ENCODE measurements at regions not wholly inside any gene's neighbourhood (a gene's known extent, or its start where the extent isn't known, plus 50 kb on each side); places are given as distances from the start of the nearest gene placed in this dataset.

DNA sequence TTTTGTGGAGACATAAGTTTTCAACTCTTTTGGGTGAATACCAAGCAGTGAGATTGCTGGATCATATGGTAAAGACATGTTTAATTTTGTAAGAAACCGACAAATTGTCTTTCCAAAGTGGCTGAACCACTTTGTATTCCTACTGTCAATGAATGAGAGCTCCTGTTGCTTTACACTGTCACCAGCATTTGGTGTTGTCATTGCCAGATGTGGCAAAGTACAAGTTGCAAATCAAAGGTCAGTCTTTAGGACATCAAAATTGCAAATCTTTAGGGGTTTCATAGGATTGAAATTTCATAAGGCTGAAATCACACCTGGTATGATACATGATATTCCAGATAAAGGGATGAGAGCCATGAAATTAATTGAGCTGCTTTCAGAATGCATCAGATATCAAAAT is 67.7 kb upstream of the ELOVL6 start:
- DNase-seq (ENCODE audit: low read depth, low spot score) (no peak), ATAC-seq (no peak)
- CTCF ChIA-PET = no interaction called here
- no peak overlapping the region for H3K4me3 ChIP-seq (ENCODE audit: low read depth in 2 of 2, low read length in 2 of 2)
- no peaks in the 10 kb centered on the region for H3K9me3 ChIP-seq (ENCODE audit: control insufficient read depth, insufficient read depth, low read depth, low read length)
- H3K36me3 ChIP-seq (ENCODE audit: control insufficient read depth, insufficient read depth, low read length) = no peaks in the 10 kb centered on the region
- TF ChIP-seq, protein P1, sequence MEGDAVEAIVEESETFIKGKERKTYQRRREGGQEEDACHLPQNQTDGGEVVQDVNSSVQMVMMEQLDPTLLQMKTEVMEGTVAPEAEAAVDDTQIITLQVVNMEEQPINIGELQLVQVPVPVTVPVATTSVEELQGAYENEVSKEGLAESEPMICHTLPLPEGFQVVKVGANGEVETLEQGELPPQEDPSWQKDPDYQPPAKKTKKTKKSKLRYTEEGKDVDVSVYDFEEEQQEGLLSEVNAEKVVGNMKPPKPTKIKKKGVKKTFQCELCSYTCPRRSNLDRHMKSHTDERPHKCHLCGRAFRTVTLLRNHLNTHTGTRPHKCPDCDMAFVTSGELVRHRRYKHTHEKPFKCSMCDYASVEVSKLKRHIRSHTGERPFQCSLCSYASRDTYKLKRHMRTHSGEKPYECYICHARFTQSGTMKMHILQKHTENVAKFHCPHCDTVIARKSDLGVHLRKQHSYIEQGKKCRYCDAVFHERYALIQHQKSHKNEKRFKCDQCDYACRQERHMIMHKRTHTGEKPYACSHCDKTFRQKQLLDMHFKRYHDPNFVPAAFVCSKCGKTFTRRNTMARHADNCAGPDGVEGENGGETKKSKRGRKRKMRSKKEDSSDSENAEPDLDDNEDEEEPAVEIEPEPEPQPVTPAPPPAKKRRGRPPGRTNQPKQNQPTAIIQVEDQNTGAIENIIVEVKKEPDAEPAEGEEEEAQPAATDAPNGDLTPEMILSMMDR (IDR thresholded peaks at IDR 0.05) = no peak
- no peak for TF ChIP-seq POLR2AphosphoS5 (IDR thresholded peaks at IDR 0.05; ENCODE audit: low read depth, low read length)
- TF ChIP-seq, protein P2, sequence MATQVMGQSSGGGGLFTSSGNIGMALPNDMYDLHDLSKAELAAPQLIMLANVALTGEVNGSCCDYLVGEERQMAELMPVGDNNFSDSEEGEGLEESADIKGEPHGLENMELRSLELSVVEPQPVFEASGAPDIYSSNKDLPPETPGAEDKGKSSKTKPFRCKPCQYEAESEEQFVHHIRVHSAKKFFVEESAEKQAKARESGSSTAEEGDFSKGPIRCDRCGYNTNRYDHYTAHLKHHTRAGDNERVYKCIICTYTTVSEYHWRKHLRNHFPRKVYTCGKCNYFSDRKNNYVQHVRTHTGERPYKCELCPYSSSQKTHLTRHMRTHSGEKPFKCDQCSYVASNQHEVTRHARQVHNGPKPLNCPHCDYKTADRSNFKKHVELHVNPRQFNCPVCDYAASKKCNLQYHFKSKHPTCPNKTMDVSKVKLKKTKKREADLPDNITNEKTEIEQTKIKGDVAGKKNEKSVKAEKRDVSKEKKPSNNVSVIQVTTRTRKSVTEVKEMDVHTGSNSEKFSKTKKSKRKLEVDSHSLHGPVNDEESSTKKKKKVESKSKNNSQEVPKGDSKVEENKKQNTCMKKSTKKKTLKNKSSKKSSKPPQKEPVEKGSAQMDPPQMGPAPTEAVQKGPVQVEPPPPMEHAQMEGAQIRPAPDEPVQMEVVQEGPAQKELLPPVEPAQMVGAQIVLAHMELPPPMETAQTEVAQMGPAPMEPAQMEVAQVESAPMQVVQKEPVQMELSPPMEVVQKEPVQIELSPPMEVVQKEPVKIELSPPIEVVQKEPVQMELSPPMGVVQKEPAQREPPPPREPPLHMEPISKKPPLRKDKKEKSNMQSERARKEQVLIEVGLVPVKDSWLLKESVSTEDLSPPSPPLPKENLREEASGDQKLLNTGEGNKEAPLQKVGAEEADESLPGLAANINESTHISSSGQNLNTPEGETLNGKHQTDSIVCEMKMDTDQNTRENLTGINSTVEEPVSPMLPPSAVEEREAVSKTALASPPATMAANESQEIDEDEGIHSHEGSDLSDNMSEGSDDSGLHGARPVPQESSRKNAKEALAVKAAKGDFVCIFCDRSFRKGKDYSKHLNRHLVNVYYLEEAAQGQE (IDR thresholded peaks at IDR 0.05; ENCODE audit: insufficient read depth in 1 of 2, low read depth in 2 of 2, low read length in 1 of 2) = no peak
- TF ChIP-seq SIN3A (IDR thresholded peaks at IDR 0.05; ENCODE audit: borderline replicate concordance, insufficient read depth, low read depth, low read length) = no peak
- TF ChIP-seq TCF7L2 (IDR thresholded peaks at IDR 0.05; ENCODE audit: low read depth, low read length) = no peak
- BruUV-seq (replicated peaks) = no TSS peak
- H3K27ac ChIP-seq (ENCODE audit: low read length) = no peak overlapping the region
- POLR2A ChIA-PET = no interaction called here
- no peaks in the 10 kb centered on the region for H3K4me1 ChIP-seq (ENCODE audit: control insufficient read depth, insufficient read depth, low read length)
- in situ Hi-C loops (cut with HindIII; ENCODE audit: low pct_unique_long_range_greater_than_20kb, low sequenced_read_pairs) = no loop called here
- intact Hi-C loops (cut with micrococcal nuclease; ENCODE audit: unreplicated experiment) = no loop called here
- H3K27me3 ChIP-seq (ENCODE audit: control insufficient read depth, insufficient read depth, low read length) = no peaks in the 10 kb centered on the region

DNA sequence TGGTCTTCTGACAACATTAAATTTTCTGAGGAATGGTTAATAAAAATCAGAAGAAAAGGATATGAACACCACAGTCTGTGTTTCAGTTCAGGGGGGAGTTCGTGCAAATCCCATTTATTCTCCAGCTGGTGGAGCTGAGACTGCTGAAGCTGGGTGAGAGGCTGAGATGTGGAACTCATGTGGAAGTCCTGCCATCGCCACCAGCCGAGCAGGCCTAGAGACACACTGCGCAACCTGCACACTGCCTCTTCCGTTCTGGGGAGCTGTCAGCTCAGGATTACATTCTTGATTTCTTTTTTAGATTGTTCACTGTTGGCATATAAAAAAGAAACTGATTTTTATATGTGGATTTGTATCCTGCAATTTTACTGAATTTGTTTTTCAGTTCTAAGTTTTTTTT is 66.6 kb upstream of the ELOVL6 start:
- in situ Hi-C loops (cut with HindIII; ENCODE audit: low pct_unique_long_range_greater_than_20kb, low sequenced_read_pairs) = no loop called here
- POLR2A ChIA-PET = no interaction called here
- ATAC-seq (no peak), DNase-seq (ENCODE audit: low read depth, low spot score) (no peak)
- Histone ChIP-seq H3K27me3 (ENCODE audit: control insufficient read depth, insufficient read depth, low read length) (no peaks in the 10 kb centered on the region), H3K36me3 (ENCODE audit: control insufficient read depth, insufficient read depth, low read length) (no peaks in the 10 kb centered on the region), H3K27ac (ENCODE audit: low read length) (no peak overlapping the region), H3K9me3 (ENCODE audit: control insufficient read depth, insufficient read depth, low read depth, low read length) (no peaks in the 10 kb centered on the region), H3K4me3 (ENCODE audit: low read depth in 2 of 2, low read length in 2 of 2) (no peak overlapping the region), H3K4me1 (ENCODE audit: control insufficient read depth, insufficient read depth, low read length) (no peaks in the 10 kb centered on the region)
- CTCF ChIA-PET = no interaction called here
- TF ChIP-seq, protein P1 (IDR thresholded peaks at IDR 0.05) = no peak
- TF ChIP-seq POLR2AphosphoS5 (IDR thresholded peaks at IDR 0.05; ENCODE audit: low read depth, low read length) = no peak
- no peak for TF ChIP-seq SIN3A (IDR thresholded peaks at IDR 0.05; ENCODE audit: borderline replicate concordance, insufficient read depth, low read depth, low read length)
- TF ChIP-seq, protein P2 (IDR thresholded peaks at IDR 0.05; ENCODE audit: insufficient read depth in 1 of 2, low read depth in 2 of 2, low read length in 1 of 2) = no peak
- no peak for TF ChIP-seq TCF7L2 (IDR thresholded peaks at IDR 0.05; ENCODE audit: low read depth, low read length)
- BruUV-seq (replicated peaks) = no TSS peak
- intact Hi-C loops (cut with micrococcal nuclease; ENCODE audit: unreplicated experiment) = no loop called here
